ENCODE measurements at regions not wholly inside any gene's neighbourhood (a gene's known extent, or its start where the extent isn't known, plus 50 kb on each side); places are given as distances from the start of the nearest gene placed in this dataset.
"Not testable (repeated sequence)": the region's sequence is repeated elsewhere in the genome, so short reads cannot be mapped to it uniquely, and the experiment has no call there.

DNA sequence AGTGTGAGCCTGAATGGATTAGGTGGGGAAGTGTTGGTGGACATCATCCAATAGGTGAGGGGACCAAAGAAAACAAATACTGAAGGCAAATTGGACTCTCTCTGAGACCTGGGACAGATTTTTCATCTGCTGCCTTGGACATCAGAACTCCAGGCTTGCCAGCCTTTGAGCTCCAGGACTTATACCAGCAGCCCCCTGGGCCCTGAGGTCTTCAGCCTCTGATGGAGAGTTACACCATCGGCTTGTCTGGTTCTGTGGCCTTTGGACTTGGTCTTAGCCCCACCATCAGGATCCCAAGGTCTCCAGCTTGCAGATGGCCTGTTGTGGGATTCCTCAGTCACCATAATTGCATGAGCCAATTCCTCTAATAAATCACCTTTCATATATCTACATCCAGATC lies 80.8 kb upstream of the SLC8A3 start:
- peaks cover 18% of the 10 kb centered on the region for H3K27me3 Mint-ChIP-seq
- no peak overlapping the region for H3K27ac Mint-ChIP-seq
- H3K4me1 Mint-ChIP-seq, result no peaks in the 10 kb centered on the region
- no peaks in the 10 kb centered on the region for H3K9me3 Mint-ChIP-seq
- H3K36me3 Mint-ChIP-seq, result no peaks in the 10 kb centered on the region
- H3K4me3 Mint-ChIP-seq, result no peak overlapping the region
- ATAC-seq, result no peak

DNA sequence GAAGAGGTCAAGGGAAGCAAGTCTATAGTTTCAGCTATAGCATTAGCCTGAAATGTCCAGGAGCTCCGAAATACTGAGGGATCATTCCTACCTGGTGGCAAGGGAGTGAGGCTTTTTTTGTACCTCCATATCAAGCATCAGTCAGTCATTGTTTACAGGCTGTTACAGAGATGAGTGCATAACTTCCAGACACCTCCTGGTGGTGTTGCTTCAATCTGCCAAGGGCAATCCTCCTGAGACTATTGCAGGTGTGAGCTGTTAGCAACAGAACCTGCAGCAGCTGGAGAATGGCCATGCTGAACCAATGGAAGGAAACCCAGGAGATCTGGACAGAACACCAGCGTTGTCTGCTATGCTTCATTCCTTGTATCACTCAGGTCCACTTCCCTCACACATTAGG lies 80.0 kb upstream of the SLC8A3 start:
- Mint-ChIP-seq H3K36me3 (no peaks in the 10 kb centered on the region), H3K27me3 (peaks cover 16% of the 10 kb centered on the region), H3K4me1 (no peaks in the 10 kb centered on the region), H3K9me3 (no peaks in the 10 kb centered on the region), H3K27ac (no peak overlapping the region), H3K4me3 (no peak overlapping the region)
- ATAC-seq, result no peak

DNA sequence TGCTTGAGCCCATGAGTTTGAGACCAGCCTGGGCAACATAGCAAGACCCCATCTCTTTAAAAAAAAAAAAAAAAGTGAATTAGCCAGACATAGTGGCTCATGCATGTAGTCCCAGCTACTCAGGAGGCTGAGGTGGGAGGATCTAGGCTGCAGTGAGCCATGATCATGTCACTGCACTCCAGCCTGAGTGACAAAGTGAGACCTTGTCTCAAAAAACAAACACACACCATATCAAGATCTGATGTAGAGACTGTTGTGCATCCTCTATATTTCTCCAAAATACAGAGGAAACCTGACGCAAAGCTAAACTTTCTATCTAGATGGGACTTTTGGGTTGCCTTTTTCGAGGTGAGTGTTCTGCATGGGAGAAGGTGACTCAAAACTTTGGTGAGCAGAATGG lies 77.4 kb upstream of the SLC8A3 start:
- Mint-ChIP-seq H3K27me3 (peaks cover 8% of the 10 kb centered on the region), H3K36me3 (no peaks in the 10 kb centered on the region), H3K4me1 (no peaks in the 10 kb centered on the region), H3K4me3 (no peak overlapping the region), H3K27ac (no peak overlapping the region), H3K9me3 (no peaks in the 10 kb centered on the region)
- no peak for ATAC-seq

DNA sequence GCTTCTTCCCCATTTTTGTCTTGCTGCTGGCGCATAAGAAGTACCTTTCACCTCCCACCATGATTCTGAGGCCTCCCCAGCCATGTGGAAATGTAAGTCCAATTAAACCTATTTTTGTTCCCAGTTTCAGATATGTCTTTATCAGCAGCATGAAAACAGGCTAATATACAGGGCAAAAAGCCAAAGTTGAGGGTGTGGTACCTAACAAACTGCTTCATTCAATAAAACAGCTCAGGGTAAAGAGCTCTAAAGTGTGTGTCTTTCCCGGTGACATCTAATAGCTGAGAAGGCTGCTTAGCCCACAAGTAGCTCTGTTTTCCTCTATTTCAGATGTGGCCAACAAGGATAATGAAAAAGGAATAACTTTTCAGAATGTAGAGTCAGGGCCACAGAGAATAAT lies 76.7 kb upstream of the SLC8A3 start:
- H3K9me3 Mint-ChIP-seq, result no peaks in the 10 kb centered on the region
- H3K4me3 Mint-ChIP-seq, result no peak overlapping the region
- no peak overlapping the region for H3K27ac Mint-ChIP-seq
- no peaks in the 10 kb centered on the region for H3K36me3 Mint-ChIP-seq
- no peaks in the 10 kb centered on the region for H3K4me1 Mint-ChIP-seq
- peaks cover 8% of the 10 kb centered on the region for H3K27me3 Mint-ChIP-seq
- ATAC-seq, result no peak

DNA sequence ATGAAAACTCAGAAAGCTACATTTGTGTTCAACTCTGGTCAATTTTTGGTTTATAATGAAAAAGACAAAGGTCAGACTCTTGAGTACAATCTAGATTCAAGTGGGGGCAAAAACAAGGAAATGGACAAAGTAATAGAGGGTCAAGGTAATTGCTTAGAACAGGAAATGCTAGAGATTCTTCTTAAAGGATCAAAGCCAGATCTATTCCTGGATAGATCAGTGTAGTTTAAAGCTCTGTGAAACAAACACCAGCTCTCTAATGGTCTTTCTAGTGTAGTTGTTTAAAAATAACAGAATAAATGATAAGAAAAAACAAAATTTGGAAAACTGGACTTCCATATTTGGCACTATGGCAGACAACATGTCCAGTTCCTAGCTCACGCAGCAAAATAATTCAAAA lies 70.7 kb upstream of the SLC8A3 start:
- no peaks in the 10 kb centered on the region for H3K4me1 Mint-ChIP-seq
- no peak overlapping the region for H3K4me3 Mint-ChIP-seq
- no peaks in the 10 kb centered on the region for H3K36me3 Mint-ChIP-seq
- H3K27ac Mint-ChIP-seq, result no peak overlapping the region
- peaks cover 49% of the 10 kb centered on the region for H3K27me3 Mint-ChIP-seq
- H3K9me3 Mint-ChIP-seq, result no peaks in the 10 kb centered on the region
- ATAC-seq, result no peak

DNA sequence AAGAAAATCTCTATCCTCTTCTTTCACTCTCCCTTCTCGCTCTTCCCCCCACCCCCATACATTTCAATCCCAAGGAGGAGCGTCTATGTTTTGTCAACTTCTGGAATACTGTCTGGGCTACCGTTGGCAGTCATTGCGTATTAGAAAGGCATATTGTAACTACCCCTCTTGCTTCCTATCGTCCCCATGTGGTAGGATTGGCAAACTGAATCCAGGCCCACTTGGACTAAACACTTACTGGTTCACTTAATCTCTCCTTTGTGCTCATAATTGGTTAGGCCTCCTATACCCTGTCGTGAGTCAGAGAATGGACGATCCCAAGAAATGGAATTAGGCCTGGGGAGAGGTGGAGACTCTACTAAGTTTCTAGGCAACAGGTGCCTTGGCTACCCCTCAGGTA lies 68.8 kb upstream of the SLC8A3 start:
- H3K27me3 Mint-ChIP-seq, result peaks cover 63% of the 10 kb centered on the region
- no peaks in the 10 kb centered on the region for H3K36me3 Mint-ChIP-seq
- no peak for ATAC-seq
- no peak overlapping the region for H3K4me3 Mint-ChIP-seq
- H3K9me3 Mint-ChIP-seq, result no peaks in the 10 kb centered on the region
- H3K4me1 Mint-ChIP-seq, result no peaks in the 10 kb centered on the region
- H3K27ac Mint-ChIP-seq, result no peak overlapping the region

DNA sequence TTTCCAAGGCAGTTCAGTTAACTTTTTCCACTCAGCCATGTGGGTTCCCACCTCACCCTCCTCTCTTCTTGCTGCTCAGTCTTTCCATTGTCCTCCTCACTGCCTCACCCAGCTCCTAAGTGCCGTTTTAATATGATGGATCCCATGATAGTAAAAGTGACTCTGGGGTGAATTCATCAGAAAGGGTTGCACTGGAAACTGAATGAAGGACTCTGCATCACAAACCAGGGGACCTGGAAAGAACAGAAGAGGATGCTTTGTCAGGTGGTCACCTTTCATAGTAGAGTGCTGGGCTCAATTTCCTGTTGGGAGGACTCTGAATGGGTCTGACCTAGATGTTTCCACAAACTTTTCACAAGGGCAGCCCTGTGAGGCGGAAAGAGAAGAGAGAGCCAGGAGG lies 67.8 kb upstream of the SLC8A3 start:
- peaks cover 67% of the 10 kb centered on the region for H3K27me3 Mint-ChIP-seq
- H3K36me3 Mint-ChIP-seq, result no peaks in the 10 kb centered on the region
- no peak overlapping the region for H3K27ac Mint-ChIP-seq
- no peak for ATAC-seq
- H3K4me1 Mint-ChIP-seq, result no peaks in the 10 kb centered on the region
- H3K9me3 Mint-ChIP-seq, result no peaks in the 10 kb centered on the region
- no peak overlapping the region for H3K4me3 Mint-ChIP-seq

DNA sequence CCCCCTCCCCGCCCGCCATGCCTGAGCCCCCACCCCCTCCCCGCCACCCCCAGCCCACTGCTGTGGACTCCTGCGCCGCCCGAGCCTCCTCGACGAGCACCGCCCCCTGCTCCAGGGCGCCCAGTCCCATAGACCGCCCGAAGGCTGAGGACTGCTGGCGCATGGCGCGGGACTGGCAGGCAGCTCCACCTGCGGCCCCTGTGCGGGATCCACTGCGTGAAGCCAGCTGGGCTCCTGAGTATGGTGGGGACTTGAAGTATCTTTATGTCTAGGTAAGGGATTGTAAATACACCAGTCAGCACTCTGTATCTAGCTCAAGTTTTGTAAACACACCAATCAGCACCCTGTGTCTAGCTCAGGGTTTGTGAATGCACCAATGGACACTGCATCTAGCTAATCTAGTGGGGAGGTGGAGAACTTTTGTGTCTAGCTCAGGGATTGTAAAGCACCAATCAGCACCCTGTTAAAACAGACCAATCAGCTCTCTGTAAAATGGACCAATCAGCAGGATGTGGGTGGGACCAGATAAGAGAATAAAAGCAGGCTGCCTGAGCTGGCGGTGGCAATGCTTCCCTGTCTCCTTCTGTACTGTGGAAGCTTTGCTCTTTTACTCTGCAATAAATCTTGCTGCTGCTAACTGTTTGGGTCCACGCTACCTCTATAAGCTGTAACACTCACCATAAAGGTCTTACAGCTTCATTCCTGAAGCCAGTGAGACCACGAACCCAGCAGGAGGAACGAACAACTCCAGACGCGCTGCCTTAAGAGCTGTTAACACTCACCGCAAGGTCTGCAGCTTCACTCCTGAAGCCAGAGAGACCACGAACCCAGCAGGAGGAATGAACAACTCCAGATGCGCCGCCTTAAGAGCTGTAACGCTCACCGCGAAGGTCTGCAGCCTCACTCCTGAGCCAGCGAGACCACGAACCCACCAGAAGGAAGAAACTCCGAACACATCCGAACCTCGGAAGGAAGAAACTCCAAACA lies 66.6 kb upstream of the SLC8A3 start:
- peaks cover 67% of the 10 kb centered on the region for H3K27me3 Mint-ChIP-seq
- not testable (repeated sequence) for H3K9me3 Mint-ChIP-seq, H3K4me1 Mint-ChIP-seq, H3K27ac Mint-ChIP-seq, ATAC-seq, H3K36me3 Mint-ChIP-seq
- peak overlapping the region; percentile 72 for H3K4me3 Mint-ChIP-seq

DNA sequence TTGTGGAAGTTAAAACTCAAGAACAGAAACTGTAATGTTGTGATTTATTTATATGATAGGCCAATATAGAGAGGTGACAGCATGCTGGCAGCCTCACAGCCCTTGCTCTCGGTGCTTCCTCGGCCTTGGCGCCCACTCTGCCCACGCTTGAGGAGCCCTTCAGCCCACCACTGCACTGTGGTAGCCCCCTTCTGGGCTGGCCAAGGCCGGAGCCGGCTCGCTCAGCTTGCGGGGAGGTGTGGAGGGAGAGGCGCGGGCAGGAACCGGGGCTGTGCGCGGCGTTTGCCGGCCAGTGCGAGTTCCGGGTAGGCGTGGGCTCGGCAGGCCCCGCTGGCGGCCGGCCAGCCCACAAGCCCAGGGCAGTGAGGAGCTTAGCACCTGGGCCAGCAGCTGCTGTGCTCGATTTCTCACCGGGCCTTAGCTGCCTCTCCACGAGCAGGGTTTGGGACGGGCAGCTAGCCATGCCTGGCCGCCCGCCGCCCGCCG lies 65.8 kb upstream of the SLC8A3 start:
- Mint-ChIP-seq H3K4me3 (peak overlapping the region; percentile 58), H3K27ac (no peak overlapping the region), H3K9me3 (no peaks in the 10 kb centered on the region), H3K36me3 (no peaks in the 10 kb centered on the region), H3K4me1 (no peaks in the 10 kb centered on the region), H3K27me3 (peaks cover 60% of the 10 kb centered on the region)
- peak; percentile 63 for ATAC-seq

DNA sequence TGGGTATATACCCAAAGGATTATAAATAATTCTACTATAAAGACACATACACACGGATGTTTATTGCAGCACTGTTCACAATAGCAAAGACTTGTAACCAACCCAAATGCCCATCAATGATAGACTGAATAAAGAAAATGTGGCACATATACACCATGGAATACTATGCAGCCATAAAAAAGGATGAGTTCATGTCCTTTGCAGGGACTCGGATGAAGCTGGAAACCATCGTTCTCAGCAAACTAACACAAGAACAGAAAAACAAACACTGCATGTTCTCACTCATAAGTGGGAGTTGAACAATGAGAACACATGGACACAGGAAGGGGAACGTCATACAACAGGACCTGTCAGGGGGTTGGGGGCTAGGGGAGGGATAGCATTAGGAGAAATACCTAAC lies 64.8 kb upstream of the SLC8A3 start:
- not testable (repeated sequence) for H3K4me3 Mint-ChIP-seq

DNA sequence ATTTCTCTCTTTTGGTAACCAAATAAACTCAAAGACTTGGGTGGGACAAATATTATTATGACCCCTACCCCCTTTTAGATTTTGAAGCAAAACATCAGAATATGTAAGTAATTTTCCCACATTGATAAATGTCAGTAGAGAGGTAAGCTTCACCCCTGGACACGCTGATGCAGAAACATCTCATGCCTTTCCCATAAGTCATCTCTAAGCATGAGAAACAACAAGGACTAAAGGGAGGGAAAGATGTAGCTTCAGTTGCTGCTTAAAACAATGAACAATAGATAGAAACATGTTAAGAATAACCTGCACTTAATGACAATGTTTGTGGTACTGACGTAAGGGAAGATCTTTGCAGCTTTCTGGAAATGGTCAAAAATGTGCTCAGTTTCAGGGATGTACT lies 56.3 kb upstream of the SLC8A3 start:
- Mint-ChIP-seq H3K4me1 (peaks cover 5% of the 10 kb centered on the region), H3K9me3 (peaks cover 4% of the 10 kb centered on the region), H3K4me3 (no peak overlapping the region), H3K27me3 (peaks cover 42% of the 10 kb centered on the region), H3K36me3 (no peaks in the 10 kb centered on the region), H3K27ac (no peak overlapping the region)
- no peak for ATAC-seq

More for the DNA sequence above, 64.8 kb upstream of the SLC8A3 start:
- H3K9me3 Mint-ChIP-seq, H3K27ac Mint-ChIP-seq, H3K36me3 Mint-ChIP-seq, ATAC-seq, H3K4me1 Mint-ChIP-seq: not testable (repeated sequence)
- peaks cover 50% of the 10 kb centered on the region for H3K27me3 Mint-ChIP-seq

DNA sequence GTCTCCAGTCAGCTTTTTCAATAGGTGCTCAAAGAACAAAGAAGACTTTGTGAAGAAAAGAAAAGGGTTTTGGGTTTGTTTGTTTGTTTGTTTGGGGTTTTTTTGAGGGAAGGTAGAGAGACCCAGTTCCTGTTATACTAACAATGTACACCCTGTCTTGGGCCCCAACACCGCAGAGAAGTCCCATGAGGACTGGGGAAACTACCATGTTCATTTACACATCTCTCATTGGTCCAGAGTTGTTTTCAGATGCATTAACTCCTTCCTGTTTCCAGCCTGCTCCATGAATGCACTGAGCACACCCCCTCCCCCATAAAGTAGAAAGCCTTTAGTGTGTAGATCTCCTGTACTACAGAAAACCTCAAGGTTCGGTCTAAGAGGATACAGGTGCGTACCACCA lies 51.1 kb upstream of the SLC8A3 start:
- H3K36me3 Mint-ChIP-seq, result no peaks in the 10 kb centered on the region

DNA sequence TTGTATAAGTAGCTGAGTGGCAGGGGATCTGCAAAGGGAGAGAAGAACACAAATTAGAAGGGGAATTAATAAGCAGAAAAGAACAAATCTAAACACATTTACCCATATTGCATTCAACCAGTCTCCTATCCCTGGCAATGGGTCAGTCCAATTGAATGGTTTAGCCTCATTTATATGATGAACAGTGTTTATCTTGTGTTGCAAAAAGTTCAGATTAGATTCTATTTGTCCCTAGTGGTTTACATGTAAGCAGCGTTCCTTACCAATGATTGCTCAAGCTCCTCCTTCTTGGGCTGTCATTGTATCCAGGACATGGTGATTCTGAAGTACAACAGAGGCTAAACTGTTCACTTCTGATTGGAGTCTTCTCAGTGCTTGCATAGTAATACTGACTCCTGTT lies 49.9 kb upstream of the SLC8A3 start:
- H3K27ac Mint-ChIP-seq, H3K4me3 Mint-ChIP-seq, H3K36me3 Mint-ChIP-seq, ATAC-seq, H3K9me3 Mint-ChIP-seq: not testable (repeated sequence)
- Mint-ChIP-seq H3K27me3 (peaks cover 43% of the 10 kb centered on the region), H3K4me1 (peaks cover 13% of the 10 kb centered on the region)

More for the DNA sequence above, 51.1 kb upstream of the SLC8A3 start:
- H3K4me3 Mint-ChIP-seq, result no peak overlapping the region
- peaks cover 51% of the 10 kb centered on the region for H3K27me3 Mint-ChIP-seq
- H3K27ac Mint-ChIP-seq, result no peak overlapping the region
- peaks cover 10% of the 10 kb centered on the region for H3K9me3 Mint-ChIP-seq
- peak; percentile 79 for ATAC-seq
- H3K4me1 Mint-ChIP-seq, result peaks cover 13% of the 10 kb centered on the region

All from stimulated activated memory B cell treated with anti-CD40 and anti-IgM and Interleukin-4, amounts not matched to agents 10 μg/mL and 1 μg/mL and 100 μg/mL, for 72 hours (primary cell).